GM12878 (cell line): ENCODE measurements at regions not wholly inside any gene's neighbourhood (a gene's known extent, or its start where the extent isn't known, plus 50 kb on each side); places are given as distances from the start of the nearest gene placed in this dataset.
"Not testable (repeated sequence)": the region's sequence is repeated elsewhere in the genome, so short reads cannot be mapped to it uniquely, and the experiment has no call there.

Experiments
- CEBPB ChIP-seq, 2 experiments: fragments of 150-350 bp in 1 of 2; IDR thresholded peaks; 2 replicates each; pipeline ENCODE4 v1.6.1; 2012 to 2014; ENCODE audit warnings: low read depth in 2 of 2, low read length in 2 of 2, borderline replicate concordance in 1 of 2, inconsistent platforms in 1 of 2
- EZH2 ChIP-seq: IDR thresholded peaks from 2 replicates; pipeline ENCODE4 v1.6.1; 2012; ENCODE audit warnings: low read depth, mild to moderate bottlenecking, control low read depth, inconsistent platforms, low read length, borderline replicate concordance; ENCODE audit not compliant: control insufficient read depth
- FOXM1 ChIP-seq: IDR thresholded peaks from 2 replicates; pipeline ENCODE4 v1.6.1; 2012; ENCODE audit warnings: low read depth, mild to moderate bottlenecking, inconsistent platforms, low read length, moderate library complexity
- HCFC1 ChIP-seq: fragments of 150-350 bp; IDR thresholded peaks from 2 replicates; pipeline ENCODE4 v1.6.1; 2014; ENCODE audit warnings: low read length
- MYC ChIP-seq: IDR thresholded peaks from 2 replicates; pipeline ENCODE4 v1.6.1; 2011; ENCODE audit warnings: mild to moderate bottlenecking, low read length, moderate library complexity, inconsistent platforms; ENCODE audit not compliant: insufficient read depth, insufficient replicate concordance, insufficient read length, severe bottlenecking
- NR2C1 ChIP-seq: fragments of 450-650 bp; IDR thresholded peaks from 2 replicates; pipeline ENCODE4 v1.6.1; 2017; ENCODE audit warnings: antibody characterized with exemption, mild to moderate bottlenecking, moderate library complexity
- POLR2A ChIP-seq: IDR thresholded peaks from 2 replicates; pipeline ENCODE4 v1.6.1; 2011; ENCODE audit warnings: low read depth, mild to moderate bottlenecking, low read length
- RAD21 ChIP-seq: IDR thresholded peaks from 2 replicates; pipeline ENCODE4 v1.6.1; 2011; ENCODE audit warnings: mild to moderate bottlenecking, low read depth, low read length, moderate library complexity; ENCODE audit not compliant: insufficient read depth
- SIN3A ChIP-seq: IDR thresholded peaks from 2 replicates; pipeline ENCODE4 v1.6.1; 2012; ENCODE audit warnings: low read depth, low read length, improper control_type of control experiment
- ZNF274 ChIP-seq: IDR thresholded peaks from one replicate; pipeline ENCODE4 v1.8.0; 2011; ENCODE audit not compliant: insufficient read length, insufficient read depth
- TF ChIP-seq, protein P1 (sequence below): IDR thresholded peaks from 2 replicates; pipeline ENCODE4 v1.6.1; 2012; ENCODE audit warnings: low read depth, low read length, improper control_type of control experiment

DNA sequence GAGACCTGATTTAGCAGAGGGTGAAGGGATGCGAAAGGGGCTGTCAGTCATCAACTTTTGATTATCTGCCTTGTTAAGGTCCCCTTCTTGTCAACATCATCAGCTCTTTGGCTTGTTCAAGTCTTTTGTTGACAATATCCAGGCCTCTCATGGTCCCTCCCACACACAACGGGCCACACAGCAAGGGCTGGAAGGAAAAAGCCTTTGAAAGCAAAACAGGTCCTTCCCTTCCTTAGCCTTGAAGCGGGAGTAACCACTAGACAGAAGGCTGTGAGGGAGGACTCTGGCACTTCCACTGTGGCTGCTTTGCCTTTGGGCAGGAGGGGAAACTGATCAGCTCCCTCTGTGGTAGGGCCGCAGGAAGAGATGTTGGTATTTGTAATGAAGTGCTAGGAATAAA is 63.8 kb downstream of the HOXC4 start:
- TF ChIP-seq MYC; POLR2A; SIN3A; EZH2; RAD21; FOXM1; CEBPB (IDR thresholded peaks at IDR 0.05; ENCODE audit: borderline replicate concordance in 1 of 2, low read depth in 2 of 2, low read length in 2 of 2); ZNF274; NR2C1; HCFC1: not testable (repeated sequence)
- TF ChIP-seq, protein P1, sequence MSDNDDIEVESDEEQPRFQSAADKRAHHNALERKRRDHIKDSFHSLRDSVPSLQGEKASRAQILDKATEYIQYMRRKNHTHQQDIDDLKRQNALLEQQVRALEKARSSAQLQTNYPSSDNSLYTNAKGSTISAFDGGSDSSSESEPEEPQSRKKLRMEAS = not testable (repeated sequence)
